Liver (tissue), 3 donors: ENCODE measurements at regions not wholly inside any gene's neighbourhood (a gene's known extent, or its start where the extent isn't known, plus 50 kb on each side); places are given as distances from the start of the nearest gene placed in this dataset.

Experiments used
- RAD21 ChIP-seq, 2 donors: IDR thresholded peaks; 2 replicates each; pipeline ENCODE4 v1.6.1; 2016; ENCODE audit warnings: antibody characterized with exemption in 2 of 2, mild to moderate bottlenecking in 2 of 2
- TF ChIP-seq, protein P1 (sequence below): fragments of 150-350 bp; IDR thresholded peaks from 2 replicates; pipeline ENCODE4 v1.5.1; 2017; ENCODE audit warnings: improper control_type of control experiment, low read depth, low read length; ENCODE audit not compliant: missing input control
- TF ChIP-seq, protein P2 (sequence below): IDR thresholded peaks from 2 replicates; pipeline ENCODE4 v1.6.1; 2016; ENCODE audit warnings: antibody characterized with exemption
- donor health status: healthy.
- donor health status: healthy.

DNA sequence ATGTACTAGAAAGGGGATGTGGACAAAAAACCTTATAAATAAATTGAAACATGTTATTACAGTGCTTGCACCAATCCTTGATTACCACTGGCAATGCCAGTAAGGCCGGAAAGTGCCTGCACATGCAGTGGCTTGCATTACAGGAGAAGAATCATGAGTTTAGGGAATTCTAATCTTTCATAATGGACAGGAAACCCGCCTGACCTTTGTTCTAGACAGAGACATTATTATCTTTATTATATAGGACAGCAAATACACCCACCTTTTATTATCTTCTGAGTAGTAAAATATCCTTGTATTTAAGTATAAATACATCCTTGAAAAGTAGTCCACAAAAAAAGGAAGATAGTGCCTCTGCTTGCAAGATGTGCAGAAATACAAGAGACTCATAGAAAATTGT is 379.9 kb upstream of the LCORL start:
- TF ChIP-seq, protein P1, sequence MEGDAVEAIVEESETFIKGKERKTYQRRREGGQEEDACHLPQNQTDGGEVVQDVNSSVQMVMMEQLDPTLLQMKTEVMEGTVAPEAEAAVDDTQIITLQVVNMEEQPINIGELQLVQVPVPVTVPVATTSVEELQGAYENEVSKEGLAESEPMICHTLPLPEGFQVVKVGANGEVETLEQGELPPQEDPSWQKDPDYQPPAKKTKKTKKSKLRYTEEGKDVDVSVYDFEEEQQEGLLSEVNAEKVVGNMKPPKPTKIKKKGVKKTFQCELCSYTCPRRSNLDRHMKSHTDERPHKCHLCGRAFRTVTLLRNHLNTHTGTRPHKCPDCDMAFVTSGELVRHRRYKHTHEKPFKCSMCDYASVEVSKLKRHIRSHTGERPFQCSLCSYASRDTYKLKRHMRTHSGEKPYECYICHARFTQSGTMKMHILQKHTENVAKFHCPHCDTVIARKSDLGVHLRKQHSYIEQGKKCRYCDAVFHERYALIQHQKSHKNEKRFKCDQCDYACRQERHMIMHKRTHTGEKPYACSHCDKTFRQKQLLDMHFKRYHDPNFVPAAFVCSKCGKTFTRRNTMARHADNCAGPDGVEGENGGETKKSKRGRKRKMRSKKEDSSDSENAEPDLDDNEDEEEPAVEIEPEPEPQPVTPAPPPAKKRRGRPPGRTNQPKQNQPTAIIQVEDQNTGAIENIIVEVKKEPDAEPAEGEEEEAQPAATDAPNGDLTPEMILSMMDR: no peak
- no peak for TF ChIP-seq RAD21 (IDR thresholded peaks at IDR 0.05)
- TF ChIP-seq, protein P2, sequence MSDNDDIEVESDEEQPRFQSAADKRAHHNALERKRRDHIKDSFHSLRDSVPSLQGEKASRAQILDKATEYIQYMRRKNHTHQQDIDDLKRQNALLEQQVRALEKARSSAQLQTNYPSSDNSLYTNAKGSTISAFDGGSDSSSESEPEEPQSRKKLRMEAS: no peak
